NCI-H446 treated with DMSO at 0.1 percent for 48 hours (cell line): ENCODE measurements at regions not wholly inside any gene's neighbourhood (a gene's known extent, or its start where the extent isn't known, plus 50 kb on each side); places are given as distances from the start of the nearest gene placed in this dataset.
"Not testable (repeated sequence)": the region's sequence is repeated elsewhere in the genome, so short reads cannot be mapped to it uniquely, and the experiment has no call there.

ENCODE experiments used
- DNase-seq: peaks from one replicate; lab custom pipeline; 2025; lab: John Stamatoyannopoulos, UW

- no peak for DNase-seq
Measured at GRCh38 chr5:114822863-114823262, 346.8 kb downstream of the TRIM36 start.

GRCh38 chr5:114822436-114822835 lies 347.3 kb downstream of the TRIM36 start:
- DNase-seq: no peak

GRCh38 chr5:114790403-114790792 lies 379.3 kb downstream of the TRIM36 start:
- DNase-seq: no peak

GRCh38 chr5:114789773-114790402 lies 379.8 kb downstream of the TRIM36 start:
- peak; percentile 48 for DNase-seq

GRCh38 chr5:114782869-114783268 lies 386.8 kb downstream of the TRIM36 start:
- DNase-seq: peak; percentile 86

GRCh38 chr5:114782177-114782576 lies 387.5 kb downstream of the TRIM36 start:
- DNase-seq: peak; percentile 96

GRCh38 chr5:114780290-114780689 lies 389.4 kb downstream of the TRIM36 start:
- no peak for DNase-seq

GRCh38 chr5:114744406-114744805 lies 382.5 kb downstream of the KCNN2 start:
- DNase-seq: no peak

GRCh38 chr5:114734238-114734637 lies 372.4 kb downstream of the KCNN2 start:
- no peak for DNase-seq

- DNase-seq: no peak
Measured at GRCh38 chr5:114729986-114730385, 368.1 kb downstream of the KCNN2 start.

- DNase-seq: no peak
Measured at GRCh38 chr5:114727358-114727757, 365.5 kb downstream of the KCNN2 start.

GRCh38 chr5:114726131-114726530 lies 364.3 kb downstream of the KCNN2 start:
- DNase-seq: no peak

- DNase-seq: peak; percentile 1
Measured at GRCh38 chr5:114719268-114719667, 357.4 kb downstream of the KCNN2 start.

GRCh38 chr5:114716955-114717354 lies 355.1 kb downstream of the KCNN2 start:
- DNase-seq: no peak

- DNase-seq: not testable (repeated sequence)
Measured at GRCh38 chr5:114704225-114704893, 342.5 kb downstream of the KCNN2 start.

- DNase-seq: no peak
Measured at GRCh38 chr5:114702731-114703130, 340.9 kb downstream of the KCNN2 start.

GRCh38 chr5:114702136-114702535 lies 340.3 kb downstream of the KCNN2 start:
- no peak for DNase-seq

- no peak for DNase-seq
Measured at GRCh38 chr5:114700823-114701222, 339.0 kb downstream of the KCNN2 start.

GRCh38 chr5:114695292-114695904 lies 333.5 kb downstream of the KCNN2 start:
- no peak for DNase-seq

GRCh38 chr5:114686356-114686755 lies 324.5 kb downstream of the KCNN2 start:
- DNase-seq: peak; percentile 74

- DNase-seq: no peak
Measured at GRCh38 chr5:114678778-114679177, 316.9 kb downstream of the KCNN2 start.

GRCh38 chr5:114665551-114665950 lies 303.7 kb downstream of the KCNN2 start:
- no peak for DNase-seq

- no peak for DNase-seq
Measured at GRCh38 chr5:114660791-114661190, 298.9 kb downstream of the KCNN2 start.
